ENCODE measurements at regions not wholly inside any gene's neighbourhood (a gene's known extent, or its start where the extent isn't known, plus 50 kb on each side); places are given as distances from the start of the nearest gene placed in this dataset.

GRCh38 chr11:134752964-134753770 lies 341.1 kb upstream of the B3GAT1 start:
- Histone ChIP-seq H3K36me3 (ENCODE audit: control insufficient read depth in 2 of 3, insufficient read depth in 3 of 3, low read length in 3 of 3) (no peaks in the 10 kb centered on the region), H3K9me3 (ENCODE audit: control insufficient read depth in 2 of 3, low read length in 3 of 3) (peaks cover 0 to under 1% (median 0%) of the 10 kb centered on the region in 3 experiments), H3K27me3 (ENCODE audit: control insufficient read depth in 2 of 2, insufficient read depth in 2 of 2, low read length in 2 of 2) (no peaks in the 10 kb centered on the region), H3K27ac (ENCODE audit: low read depth, low read length) (no peak overlapping the region), H3K4me1 (ENCODE audit: control insufficient read depth in 2 of 2, insufficient read depth in 2 of 2, low read length in 2 of 2) (no peaks in the 10 kb centered on the region), H3K4me3 (ENCODE audit: low read length) (no peak overlapping the region)
- intact Hi-C loops (cut with micrococcal nuclease), result no loop called here
- Mint-ChIP-seq H3K27me3 (peaks cover 2 to 40% (median 18%) of the 10 kb centered on the region in 5 donors), H3K4me1 (no peaks in the 10 kb centered on the region), H3K36me3 (no peaks in the 10 kb centered on the region), H3K9me3 (peaks cover 0 to 7% (median 0%) of the 10 kb centered on the region in 11 donors), H3K4me3 (no peak overlapping the region), H3K27ac (peak overlapping the region in 1 of 9 donors; percentile 55)
- ChIA-PET POLR2A (no interaction called here), CTCF (no interaction called here)
- DNase-seq, result no peak
- no peak for ATAC-seq

GRCh38 chr11:134752526-134752925 lies 340.5 kb upstream of the B3GAT1 start:
- Mint-ChIP-seq H3K9me3 (peaks cover 0 to 9% (median 0%) of the 10 kb centered on the region in 11 donors), H3K4me1 (no peaks in the 10 kb centered on the region), H3K4me3 (no peak overlapping the region), H3K27me3 (peaks cover 2 to 41% (median 18%) of the 10 kb centered on the region in 5 donors), H3K36me3 (no peaks in the 10 kb centered on the region), H3K27ac (no peak overlapping the region)
- POLR2A ChIA-PET, result no interaction called here
- Histone ChIP-seq H3K4me3 (ENCODE audit: low read length) (no peak overlapping the region), H3K4me1 (ENCODE audit: control insufficient read depth in 2 of 2, insufficient read depth in 2 of 2, low read length in 2 of 2) (no peaks in the 10 kb centered on the region), H3K27ac (ENCODE audit: low read depth, low read length) (no peak overlapping the region), H3K36me3 (ENCODE audit: control insufficient read depth in 2 of 3, insufficient read depth in 3 of 3, low read length in 3 of 3) (no peaks in the 10 kb centered on the region), H3K27me3 (ENCODE audit: control insufficient read depth in 2 of 2, insufficient read depth in 2 of 2, low read length in 2 of 2) (no peaks in the 10 kb centered on the region), H3K9me3 (ENCODE audit: control insufficient read depth in 2 of 3, low read length in 3 of 3) (peaks cover 0 to 5% (median 0%) of the 10 kb centered on the region in 3 experiments)
- intact Hi-C loops (cut with micrococcal nuclease), result no loop called here
- CTCF ChIA-PET, result no interaction called here
- no peak for DNase-seq
- ATAC-seq, result no peak

DNA sequence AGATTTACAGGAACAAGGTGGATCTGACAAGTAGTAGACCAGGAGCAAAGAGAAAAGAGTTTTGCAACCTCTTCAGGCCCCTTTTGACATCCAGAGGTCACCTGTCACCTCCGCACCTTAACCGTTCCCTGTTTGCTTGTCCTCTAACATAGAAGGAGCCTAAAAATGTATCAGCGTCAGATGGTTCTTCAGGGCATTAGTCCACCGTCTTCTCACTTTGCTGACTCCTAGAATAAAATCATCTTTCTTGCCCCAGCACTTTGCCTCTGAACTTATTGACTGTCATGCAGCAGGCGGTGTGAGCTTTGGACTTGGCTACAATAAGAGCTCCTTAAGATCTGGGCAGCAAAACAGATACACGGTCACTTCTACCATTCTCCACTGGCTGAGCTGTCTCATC lies 339.7 kb upstream of the B3GAT1 start:
- CTCF ChIA-PET, result no interaction called here
- H3K4me1 ChIP-seq (ENCODE audit: control insufficient read depth in 2 of 2, insufficient read depth in 2 of 2, low read length in 2 of 2), result no peaks in the 10 kb centered on the region
- ATAC-seq, result no peak
- H3K9me3 Mint-ChIP-seq, result peaks cover 0 to 10% (median 3%) of the 10 kb centered on the region in 11 donors
- H3K4me1 Mint-ChIP-seq, result no peaks in the 10 kb centered on the region
- no peak overlapping the region for H3K27ac Mint-ChIP-seq
- H3K4me3 Mint-ChIP-seq, result no peak overlapping the region
- no peaks in the 10 kb centered on the region for H3K36me3 ChIP-seq (ENCODE audit: control insufficient read depth in 2 of 3, insufficient read depth in 3 of 3, low read length in 3 of 3)
- H3K36me3 Mint-ChIP-seq, result no peaks in the 10 kb centered on the region
- intact Hi-C loops (cut with micrococcal nuclease), result no loop called here
- H3K9me3 ChIP-seq (ENCODE audit: control insufficient read depth in 2 of 3, low read length in 3 of 3), result peaks cover 0 to 5% (median 0%) of the 10 kb centered on the region in 3 experiments
- POLR2A ChIA-PET, result no interaction called here
- no peak overlapping the region for H3K4me3 ChIP-seq (ENCODE audit: low read length)
- no peak for DNase-seq
- no peaks in the 10 kb centered on the region for H3K27me3 ChIP-seq (ENCODE audit: control insufficient read depth in 2 of 2, insufficient read depth in 2 of 2, low read length in 2 of 2)
- H3K27me3 Mint-ChIP-seq, result peaks cover 2 to 41% (median 18%) of the 10 kb centered on the region in 5 donors
- no peak overlapping the region for H3K27ac ChIP-seq (ENCODE audit: low read depth, low read length)

GRCh38 chr11:134751031-134751585 lies 339.1 kb upstream of the B3GAT1 start:
- intact Hi-C loops (cut with micrococcal nuclease), result no loop called here
- Mint-ChIP-seq H3K36me3 (no peaks in the 10 kb centered on the region), H3K27me3 (peaks cover 2 to 41% (median 18%) of the 10 kb centered on the region in 5 donors), H3K4me1 (no peaks in the 10 kb centered on the region), H3K9me3 (peaks cover 0 to 13% (median 3%) of the 10 kb centered on the region in 11 donors), H3K4me3 (no peak overlapping the region), H3K27ac (no peak overlapping the region)
- Histone ChIP-seq H3K36me3 (ENCODE audit: control insufficient read depth in 2 of 3, insufficient read depth in 3 of 3, low read length in 3 of 3) (no peaks in the 10 kb centered on the region), H3K4me1 (ENCODE audit: control insufficient read depth in 2 of 2, insufficient read depth in 2 of 2, low read length in 2 of 2) (no peaks in the 10 kb centered on the region), H3K27me3 (ENCODE audit: control insufficient read depth in 2 of 2, insufficient read depth in 2 of 2, low read length in 2 of 2) (no peaks in the 10 kb centered on the region), H3K9me3 (ENCODE audit: control insufficient read depth in 2 of 3, low read length in 3 of 3) (peaks cover 0 to 5% (median 0%) of the 10 kb centered on the region in 3 experiments), H3K4me3 (ENCODE audit: low read length) (no peak overlapping the region), H3K27ac (ENCODE audit: low read depth, low read length) (no peak overlapping the region)
- CTCF ChIA-PET, result no interaction called here
- POLR2A ChIA-PET, result no interaction called here
- DNase-seq (no peak), ATAC-seq (no peak)

DNA sequence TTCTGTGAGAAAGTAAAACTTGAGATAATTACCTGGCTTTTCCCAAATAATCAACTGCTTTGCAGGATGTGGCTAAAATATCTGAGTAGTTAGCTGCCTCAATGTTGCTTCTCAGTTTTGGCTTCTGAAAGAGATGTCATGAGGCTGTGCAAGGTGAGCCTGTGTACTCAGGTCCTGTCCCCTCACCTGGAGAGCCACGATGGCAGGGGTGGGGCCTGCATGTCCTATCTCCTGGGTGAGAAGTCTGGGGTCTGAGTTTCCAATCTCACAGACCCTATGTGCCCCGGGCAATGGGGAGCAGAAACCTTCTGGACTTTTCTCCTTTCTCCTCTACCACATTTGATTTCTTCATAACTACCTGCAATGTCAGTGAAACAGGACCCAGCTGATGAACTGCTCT lies 338.6 kb upstream of the B3GAT1 start:
- ChIA-PET CTCF (no interaction called here), POLR2A (no interaction called here)
- Histone ChIP-seq H3K4me3 (ENCODE audit: low read length) (no peak overlapping the region), H3K9me3 (ENCODE audit: control insufficient read depth in 2 of 3, low read length in 3 of 3) (peaks cover 0 to 5% (median 0%) of the 10 kb centered on the region in 3 experiments), H3K4me1 (ENCODE audit: control insufficient read depth in 2 of 2, insufficient read depth in 2 of 2, low read length in 2 of 2) (no peaks in the 10 kb centered on the region), H3K27me3 (ENCODE audit: control insufficient read depth in 2 of 2, insufficient read depth in 2 of 2, low read length in 2 of 2) (no peaks in the 10 kb centered on the region), H3K27ac (ENCODE audit: low read depth, low read length) (no peak overlapping the region), H3K36me3 (ENCODE audit: control insufficient read depth in 2 of 3, insufficient read depth in 3 of 3, low read length in 3 of 3) (no peaks in the 10 kb centered on the region)
- DNase-seq (no peak), ATAC-seq (no peak)
- intact Hi-C loops (cut with micrococcal nuclease), result no loop called here
- H3K27me3 Mint-ChIP-seq, result peaks cover 2 to 42% (median 18%) of the 10 kb centered on the region in 5 donors
- H3K27ac Mint-ChIP-seq, result no peak overlapping the region
- peaks cover 0 to 17% (median 5%) of the 10 kb centered on the region in 11 donors for H3K9me3 Mint-ChIP-seq
- no peaks in the 10 kb centered on the region for H3K36me3 Mint-ChIP-seq
- no peaks in the 10 kb centered on the region for H3K4me1 Mint-ChIP-seq
- H3K4me3 Mint-ChIP-seq, result no peak overlapping the region

GRCh38 chr11:134749040-134749839 lies 337.2 kb upstream of the B3GAT1 start:
- no peaks in the 10 kb centered on the region for H3K36me3 ChIP-seq (ENCODE audit: control insufficient read depth in 2 of 3, insufficient read depth in 3 of 3, low read length in 3 of 3)
- intact Hi-C loops (cut with micrococcal nuclease), result no loop called here
- H3K4me3 ChIP-seq (ENCODE audit: low read length), result no peak overlapping the region
- ChIA-PET POLR2A (no interaction called here), CTCF (no interaction called here)
- H3K9me3 ChIP-seq (ENCODE audit: control insufficient read depth in 2 of 3, low read length in 3 of 3), result peaks cover 0 to 5% (median 0%) of the 10 kb centered on the region in 3 experiments
- H3K4me1 ChIP-seq (ENCODE audit: control insufficient read depth in 2 of 2, insufficient read depth in 2 of 2, low read length in 2 of 2), result no peaks in the 10 kb centered on the region
- DNase-seq (no peak), ATAC-seq (no peak)
- H3K27me3 ChIP-seq (ENCODE audit: control insufficient read depth in 2 of 2, insufficient read depth in 2 of 2, low read length in 2 of 2), result no peaks in the 10 kb centered on the region
- H3K27ac ChIP-seq (ENCODE audit: low read depth, low read length), result no peak overlapping the region
- H3K4me3 Mint-ChIP-seq, result no peak overlapping the region
- H3K9me3 Mint-ChIP-seq, result peaks cover 0 to 17% (median 5%) of the 10 kb centered on the region in 11 donors
- H3K4me1 Mint-ChIP-seq, result no peaks in the 10 kb centered on the region
- no peaks in the 10 kb centered on the region for H3K36me3 Mint-ChIP-seq
- no peak overlapping the region for H3K27ac Mint-ChIP-seq
- H3K27me3 Mint-ChIP-seq, result peaks cover 2 to 44% (median 18%) of the 10 kb centered on the region in 5 donors

All from naive thymus-derived CD4-positive, alpha-beta T cell (primary cell).